T-helper 1 cell treated with Interleukin-12 subunit alpha and Interleukin-12 subunit beta and Interleukin-4 antibody, amounts not matched to agents 30 ng/mL and 1 ng/mL, for 36 hours (primary cell): ENCODE measurements at regions not wholly inside any gene's neighbourhood (a gene's known extent, or its start where the extent isn't known, plus 50 kb on each side); places are given as distances from the start of the nearest gene placed in this dataset.

Experiments used
- intact Hi-C: fragments of 100-400 bp; cut with micrococcal nuclease; formaldehyde crosslinking; loops from one replicate; pipeline ENCODE4 v1.15.1; 2024

- intact Hi-C loops: no loop called here
These were observed 356.8 kb upstream of the KIF2A start for GRCh38 chr5:61949054-61949678.

DNA sequence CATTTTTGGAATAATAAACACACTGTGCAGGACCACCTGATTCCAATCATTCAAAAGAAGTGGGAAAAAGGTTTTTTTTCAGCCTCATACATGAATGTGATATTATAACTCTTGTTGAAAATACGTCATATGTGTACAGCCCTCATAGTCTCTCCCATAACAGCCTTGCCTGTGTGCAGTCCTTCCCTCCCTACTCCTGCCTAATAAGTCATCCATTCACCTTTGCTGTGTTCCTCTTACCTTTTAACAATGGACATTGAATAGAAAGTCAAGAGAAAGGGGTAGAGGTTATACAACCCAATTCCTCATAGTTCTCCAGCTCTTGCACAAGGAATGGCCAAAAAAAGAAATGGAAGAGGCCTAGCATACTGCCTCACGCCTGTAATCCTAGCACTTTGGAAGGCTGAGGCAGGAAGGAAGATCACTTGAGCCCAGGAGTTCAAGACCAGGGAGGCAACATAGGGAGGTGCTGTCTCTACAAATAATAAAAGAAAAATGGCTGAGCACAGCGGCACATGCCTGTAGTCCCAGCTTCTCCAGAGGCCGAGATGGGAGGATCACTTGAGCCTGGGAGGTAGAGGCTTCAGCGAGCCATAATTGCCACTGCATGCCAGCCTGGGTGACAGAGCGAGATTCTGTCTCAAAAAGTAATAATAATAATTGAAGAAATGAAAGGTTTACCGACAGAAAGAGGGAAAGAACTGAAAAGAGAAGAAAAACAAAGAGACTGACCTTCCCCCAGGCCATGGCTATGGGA lies 356.1 kb upstream of the KIF2A start:
- intact Hi-C loops: no loop called here

- intact Hi-C loops: no loop called here
These were observed 354.7 kb upstream of the KIF2A start for GRCh38 chr5:61951295-61951694.

- intact Hi-C loops: no loop called here
These were observed 352.1 kb upstream of the KIF2A start for GRCh38 chr5:61953913-61954312.

GRCh38 chr5:61964201-61964600 lies 341.8 kb upstream of the KIF2A start:
- intact Hi-C loops: no loop called here

DNA sequence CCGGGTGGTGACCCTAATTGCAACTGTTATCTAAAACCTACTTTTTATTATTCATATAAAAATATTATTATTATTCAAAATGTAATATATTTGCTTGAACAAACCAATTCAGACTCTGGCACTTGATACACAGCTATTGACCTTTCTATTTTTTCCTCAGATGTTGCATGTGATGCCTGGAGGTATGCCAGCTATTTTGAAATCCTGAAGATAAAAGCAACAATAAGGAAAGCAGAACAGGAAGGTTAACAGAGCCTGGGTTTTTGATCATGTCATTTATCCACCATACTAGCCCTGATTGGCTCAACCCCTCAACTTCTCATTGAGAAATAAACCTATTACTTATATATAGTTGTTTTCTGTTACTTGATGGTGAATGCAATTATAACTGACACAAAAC lies 340.9 kb upstream of the KIF2A start:
- intact Hi-C loops: no loop called here

DNA sequence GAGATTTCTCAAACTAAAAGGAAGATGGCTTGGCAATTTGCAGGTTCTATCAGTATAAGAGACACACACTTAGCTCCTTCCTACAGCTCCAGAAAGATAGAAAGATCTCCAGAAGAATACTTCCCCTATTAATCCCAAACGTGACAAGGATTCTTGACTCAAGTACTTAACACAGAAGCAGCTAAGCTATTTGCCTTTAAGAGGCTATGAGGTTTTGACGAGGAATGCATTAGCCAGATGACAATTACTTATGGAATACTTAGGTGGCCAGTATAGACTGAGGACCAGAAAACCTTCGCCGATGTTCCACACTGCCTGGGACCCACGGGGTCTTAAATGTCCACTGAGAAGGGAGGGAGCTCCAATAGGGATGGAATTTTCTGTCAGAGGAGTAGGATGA lies 340.5 kb upstream of the KIF2A start:
- intact Hi-C loops: no loop called here

- intact Hi-C loops: no loop called here
These were observed 339.6 kb upstream of the KIF2A start for GRCh38 chr5:61966296-61966955.

- intact Hi-C loops: no loop called here
These were observed 339.0 kb upstream of the KIF2A start for GRCh38 chr5:61966997-61967396.

DNA sequence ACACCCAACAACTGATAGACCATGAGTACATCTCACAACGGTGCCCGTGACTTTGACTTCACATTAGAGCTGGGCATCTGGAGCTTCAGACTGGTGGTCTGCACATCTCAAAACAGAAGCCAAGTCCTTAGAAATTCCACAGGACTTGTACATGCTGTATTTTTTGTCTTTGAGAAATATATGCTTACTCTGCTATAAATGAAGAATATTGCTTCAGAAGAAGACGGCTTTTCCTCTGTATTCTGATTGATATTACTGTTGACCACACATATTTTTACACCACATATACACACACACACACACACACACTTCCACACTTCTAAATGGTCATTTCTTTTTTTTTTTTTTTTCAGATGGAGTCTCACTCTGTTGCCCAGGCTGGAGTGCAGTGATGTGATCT lies 338.3 kb upstream of the KIF2A start:
- intact Hi-C loops: no loop called here

DNA sequence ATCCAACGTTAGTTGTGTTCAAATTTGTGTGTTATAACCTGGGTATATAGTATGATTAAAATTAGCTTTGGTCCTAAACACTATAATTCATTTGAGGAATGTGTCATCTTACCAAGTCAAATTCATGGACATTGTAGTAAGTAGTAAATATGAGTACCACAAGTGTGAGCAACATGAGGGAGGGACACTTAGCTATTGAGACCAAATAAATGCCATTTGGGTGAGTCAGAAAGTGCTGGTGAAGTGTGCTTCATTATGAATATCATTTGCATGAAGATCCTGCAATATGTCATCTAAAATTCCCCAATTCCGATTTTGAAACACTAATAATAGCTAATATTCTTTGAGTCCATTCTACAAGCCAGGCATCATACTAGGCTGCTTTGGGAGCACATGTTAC lies 336.7 kb upstream of the KIF2A start:
- intact Hi-C loops: no loop called here

- intact Hi-C loops: no loop called here
These were observed 336.3 kb upstream of the KIF2A start for GRCh38 chr5:61969755-61970154.

DNA sequence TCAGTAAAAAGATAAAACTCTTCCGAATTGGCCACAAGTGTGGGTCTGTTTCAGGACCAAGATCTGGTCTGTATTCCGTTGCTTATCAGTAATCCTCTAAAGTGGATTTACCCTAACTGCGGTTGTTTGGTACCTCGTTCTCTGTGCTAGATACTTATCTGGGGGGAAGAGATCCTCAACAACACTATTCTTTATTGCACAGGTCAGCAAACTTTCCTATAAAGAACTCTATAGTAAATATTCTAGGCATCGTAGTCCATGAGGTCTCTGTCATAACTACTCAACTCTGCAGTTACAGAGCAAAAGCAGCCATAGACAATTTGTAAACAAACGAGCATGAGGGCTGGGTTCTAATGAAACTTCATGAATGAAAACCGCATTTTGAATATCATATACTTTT lies 335.8 kb upstream of the KIF2A start:
- intact Hi-C loops: no loop called here

- intact Hi-C loops: no loop called here
These were observed 331.3 kb upstream of the KIF2A start for GRCh38 chr5:61974680-61975079.

GRCh38 chr5:61981886-61982285 lies 324.1 kb upstream of the KIF2A start:
- intact Hi-C loops: no loop called here

DNA sequence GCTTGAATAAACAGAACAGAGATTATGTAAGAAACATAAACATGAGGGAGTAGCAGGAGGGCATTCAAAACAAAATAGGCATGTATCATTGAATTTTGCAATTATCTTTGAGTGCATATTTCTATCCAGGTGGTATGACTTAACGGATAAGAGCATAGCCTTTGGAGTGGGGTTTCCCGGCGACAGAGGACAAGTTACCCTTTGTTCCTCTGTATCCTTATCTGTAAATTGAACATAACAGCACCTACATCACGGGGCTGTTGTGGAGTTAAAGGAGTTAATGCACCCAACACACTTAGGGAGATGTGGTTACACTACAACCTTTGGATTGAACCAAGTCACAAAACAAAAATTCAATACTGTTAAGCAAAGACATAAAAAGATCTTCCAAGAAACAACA lies 314.6 kb upstream of the KIF2A start:
- intact Hi-C loops: no loop called here

- intact Hi-C loops: no loop called here
These were observed 314.1 kb upstream of the KIF2A start for GRCh38 chr5:61991866-61992265.

GRCh38 chr5:61993295-61993927 lies 312.6 kb upstream of the KIF2A start:
- intact Hi-C loops: no loop called here

DNA sequence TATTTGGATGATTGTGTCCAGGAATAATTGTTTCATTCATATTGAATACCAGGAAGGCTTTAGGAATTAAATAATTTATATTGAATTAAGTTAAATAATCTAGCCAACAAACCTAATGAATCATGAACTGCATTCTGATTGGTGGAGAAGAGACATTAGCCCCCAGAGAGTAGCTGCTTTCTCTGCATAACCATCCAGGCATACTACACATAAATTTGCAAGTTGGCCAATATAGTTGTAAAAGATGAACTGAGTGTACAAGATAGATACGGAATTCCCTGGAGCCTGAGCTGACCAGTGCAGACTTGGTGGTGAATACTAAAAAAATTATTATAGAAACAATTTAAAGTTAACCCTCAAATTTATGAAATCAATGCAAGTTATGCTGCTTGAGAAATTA lies 311.8 kb upstream of the KIF2A start:
- intact Hi-C loops: no loop called here

DNA sequence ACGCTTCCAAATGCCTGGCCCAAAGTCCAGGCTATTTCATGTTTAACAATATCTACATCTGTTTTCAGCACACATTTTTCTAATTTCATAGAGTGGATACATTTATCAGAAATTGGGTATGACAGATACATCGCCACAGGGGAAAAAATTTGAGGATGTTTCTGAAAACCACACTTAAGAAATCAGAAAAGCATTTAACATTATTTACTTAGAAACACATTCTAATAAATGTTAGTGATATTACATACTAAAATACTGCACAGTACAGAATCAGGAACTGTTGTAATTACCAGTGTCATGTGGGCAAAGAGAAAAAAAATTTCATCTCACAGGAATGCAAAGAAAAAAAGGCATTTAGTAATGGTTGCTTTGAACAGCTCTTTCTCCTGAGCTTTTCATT lies 310.5 kb upstream of the KIF2A start:
- intact Hi-C loops: no loop called here

GRCh38 chr5:61999371-61999770 lies 306.6 kb upstream of the KIF2A start:
- intact Hi-C loops: no loop called here

GRCh38 chr5:62000646-62001045 lies 305.4 kb upstream of the KIF2A start:
- intact Hi-C loops: no loop called here
